HG03064 (cell line): ENCODE measurements at regions not wholly inside any gene's neighbourhood (a gene's known extent, or its start where the extent isn't known, plus 50 kb on each side); places are given as distances from the start of the nearest gene placed in this dataset.
A peak's percentile ranks its signal among the peaks of the same experiment; 100 is the strongest.

Experiments
- ATAC-seq: cut with Tn5 transposase; IDR thresholded peaks from one replicate; pipeline ENCODE4 v1.9.1; 2021; ENCODE audit warnings: low read depth; ENCODE audit not compliant: unreplicated experiment

GRCh38 chr14:53330441-53330840, 177.3 kb upstream of the DDHD1 start:
- no peak for ATAC-seq

DNA sequence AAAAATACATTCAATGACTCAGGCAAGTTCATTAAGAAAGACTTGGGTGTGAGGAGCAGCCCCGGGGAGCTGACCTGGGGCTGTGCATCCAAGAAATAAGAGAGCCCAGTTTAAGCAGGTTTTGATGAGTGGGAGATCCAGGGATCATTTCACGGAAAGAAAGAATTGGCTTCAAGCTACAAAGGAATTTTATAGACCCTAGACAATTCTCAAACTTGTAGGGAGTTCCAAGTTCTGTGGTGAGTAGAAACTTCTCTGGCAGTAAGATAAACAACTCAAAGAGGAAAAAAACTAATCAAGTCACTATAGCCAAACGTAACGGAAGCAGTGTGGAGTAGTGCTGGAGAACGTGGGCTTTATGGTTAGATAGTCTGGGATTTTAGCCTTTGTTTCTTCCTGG, 175.7 kb upstream of the DDHD1 start:
- ATAC-seq: no peak

DNA sequence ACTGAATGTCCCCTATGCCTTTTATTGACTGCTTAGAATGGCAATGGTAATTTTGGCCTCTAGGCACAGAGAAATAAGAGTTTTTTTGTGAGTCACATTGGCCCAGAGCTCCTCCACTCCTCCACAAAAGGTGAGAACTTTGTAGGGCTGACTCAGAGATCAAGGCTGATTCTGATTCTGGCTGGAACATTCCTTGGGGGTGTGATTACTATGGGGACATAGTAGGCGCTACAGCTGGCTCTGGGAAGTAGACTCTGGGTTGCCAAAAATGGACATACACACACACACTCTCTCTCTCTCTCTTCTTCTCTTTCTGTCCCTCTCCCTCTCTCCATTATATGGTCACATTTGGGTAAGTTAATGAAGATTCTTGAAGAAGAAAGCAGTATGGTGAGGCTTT, 174.6 kb upstream of the DDHD1 start:
- no peak for ATAC-seq

DNA sequence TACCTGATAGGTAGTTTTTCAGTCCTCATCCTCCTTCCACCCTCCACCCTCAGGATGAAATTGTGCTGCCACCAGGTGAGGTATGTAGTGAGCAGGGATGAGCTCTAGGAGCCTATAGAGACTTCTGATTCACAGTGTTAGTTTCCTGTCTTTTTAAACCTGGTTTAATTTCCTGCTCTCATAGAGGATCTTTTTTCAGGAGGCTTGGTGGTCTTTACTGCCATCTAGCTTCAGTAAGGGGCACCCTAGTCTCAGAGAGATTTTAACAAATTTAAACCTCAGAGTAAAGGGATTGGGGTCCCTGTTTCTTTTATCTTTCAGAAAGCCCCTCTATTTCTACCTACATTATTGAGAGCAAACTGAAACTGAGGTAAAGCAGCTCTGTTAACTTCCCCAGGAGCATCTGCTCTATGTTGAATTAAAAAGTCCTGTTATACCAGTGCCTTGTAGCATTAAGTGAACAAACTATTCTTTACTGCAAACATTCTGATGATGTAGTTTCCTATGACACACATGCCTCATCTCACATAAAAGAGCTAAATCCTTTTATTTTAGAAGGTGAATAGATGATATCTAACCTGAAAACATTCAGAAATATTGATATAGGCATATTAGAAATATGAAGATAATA, 172.2 kb upstream of the DDHD1 start:
- ATAC-seq: no peak

DNA sequence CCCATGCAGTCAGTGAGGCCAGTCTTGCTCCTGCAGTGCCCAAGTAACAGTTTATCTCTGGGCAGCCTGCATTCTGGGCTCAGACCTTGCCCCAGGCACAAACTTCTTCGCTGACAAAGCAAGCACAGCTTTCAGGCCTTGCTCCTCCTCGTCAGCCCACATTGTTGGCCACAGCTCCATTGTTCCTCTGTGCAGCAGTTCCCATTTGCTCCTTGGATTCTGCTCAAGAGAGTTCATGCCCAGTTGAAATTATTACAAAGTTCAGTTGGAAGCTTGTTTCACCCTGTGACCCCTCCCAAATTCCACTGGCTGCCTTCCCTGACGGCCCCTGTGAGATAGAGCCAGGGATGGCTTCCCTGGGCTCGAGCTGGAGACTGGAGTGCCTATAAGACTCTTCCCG, 163.4 kb upstream of the DDHD1 start:
- no peak for ATAC-seq

GRCh38 chr14:53310412-53310811, 157.3 kb upstream of the DDHD1 start:
- peak; percentile 78 for ATAC-seq

- ATAC-seq: no peak
Observed at GRCh38 chr14:53306911-53307310, 153.8 kb upstream of the DDHD1 start.

DNA sequence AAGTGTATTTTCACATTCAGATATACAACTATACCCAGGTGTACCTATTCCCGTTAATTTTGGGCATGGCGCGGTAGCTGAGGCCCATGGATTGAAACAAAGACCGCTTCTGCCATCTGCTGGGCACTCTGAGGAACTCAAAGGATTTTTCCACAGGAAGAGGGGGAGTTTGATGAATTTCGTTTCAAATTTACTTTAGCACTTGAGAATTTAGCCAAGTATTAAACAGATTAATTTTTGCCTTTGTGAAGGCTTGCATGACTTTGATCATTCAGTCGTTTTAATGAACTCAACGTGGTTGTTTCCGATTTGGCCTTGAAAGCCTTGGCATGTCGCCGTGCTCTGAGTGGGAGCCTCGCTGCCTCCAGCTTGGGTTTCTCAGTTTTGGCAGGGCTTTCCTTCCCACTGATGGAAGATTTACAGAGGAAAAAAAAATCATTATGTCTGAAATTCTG, 153.2 kb upstream of the DDHD1 start:
- ATAC-seq: no peak

DNA sequence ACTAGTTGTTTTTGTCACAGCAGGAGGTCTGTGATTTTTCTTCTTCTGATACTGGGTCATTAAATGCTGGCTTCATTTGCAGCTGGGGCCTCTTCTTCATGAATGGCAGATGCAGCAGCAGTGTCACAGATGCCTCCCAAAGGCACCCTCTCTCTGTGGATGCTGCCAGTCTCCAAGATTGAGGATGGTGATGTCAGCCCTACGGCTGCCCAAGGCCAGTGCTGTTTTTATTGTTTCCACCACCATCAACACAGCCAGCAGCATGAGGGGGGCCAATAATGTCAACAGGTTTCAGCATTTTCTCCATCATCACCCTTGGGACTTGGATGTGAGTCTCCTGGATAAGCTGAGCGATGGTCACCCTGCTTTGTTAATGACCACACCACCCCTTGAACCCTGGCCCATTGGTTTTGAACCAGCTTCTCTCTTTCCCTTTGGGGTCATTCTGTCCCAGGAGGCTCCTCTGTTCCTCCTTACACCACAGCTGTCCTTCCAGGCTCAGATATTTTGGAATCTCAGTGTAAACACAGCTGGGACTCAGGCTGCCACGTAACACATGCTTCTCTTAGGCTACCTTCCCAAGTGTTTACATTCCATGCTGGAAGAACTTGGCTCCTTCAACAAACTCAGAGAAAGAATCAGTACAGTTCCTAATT, 151.7 kb upstream of the DDHD1 start:
- ATAC-seq: no peak

GRCh38 chr14:53295985-53296582, 143.0 kb upstream of the DDHD1 start:
- ATAC-seq: no peak

- ATAC-seq: no peak
Observed at GRCh38 chr14:53295372-53295771, 142.2 kb upstream of the DDHD1 start.

DNA sequence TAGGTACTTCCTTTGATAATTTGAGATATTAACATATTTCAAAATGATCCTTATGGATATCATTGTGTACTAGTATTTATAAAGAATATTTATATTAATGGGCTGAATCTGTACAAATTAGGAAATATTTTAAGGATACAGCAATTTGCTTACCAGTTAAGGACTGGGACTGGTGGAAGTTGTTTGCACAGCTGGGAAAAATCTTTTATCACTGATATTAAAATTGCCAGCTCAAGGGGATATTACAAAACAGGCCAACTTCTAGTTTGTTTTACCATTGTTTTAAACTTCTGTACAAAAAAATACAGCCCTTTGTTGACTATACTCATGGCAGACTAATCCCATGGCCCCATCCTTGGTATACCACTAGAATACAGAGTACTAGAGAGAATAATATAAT, 133.2 kb upstream of the DDHD1 start:
- no peak for ATAC-seq

DNA sequence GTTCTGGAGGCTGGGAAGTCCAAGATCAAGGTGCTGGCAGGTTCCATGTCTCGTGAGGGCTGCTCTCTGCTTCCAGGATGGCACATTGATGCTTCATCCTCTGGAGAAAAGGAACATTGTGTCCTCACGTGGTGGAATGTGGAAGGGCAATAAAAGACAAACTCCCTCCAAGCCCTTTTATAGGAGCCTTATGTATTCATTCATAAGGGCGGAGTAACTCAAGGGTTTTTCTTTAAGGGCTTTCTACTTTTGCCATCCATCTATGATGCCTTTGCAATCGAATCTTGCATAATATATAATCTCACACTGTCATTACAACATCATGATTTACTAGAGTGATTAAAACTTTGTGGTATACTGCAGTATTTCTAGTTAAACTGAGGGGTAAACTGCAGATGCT, 132.7 kb upstream of the DDHD1 start:
- ATAC-seq: no peak

DNA sequence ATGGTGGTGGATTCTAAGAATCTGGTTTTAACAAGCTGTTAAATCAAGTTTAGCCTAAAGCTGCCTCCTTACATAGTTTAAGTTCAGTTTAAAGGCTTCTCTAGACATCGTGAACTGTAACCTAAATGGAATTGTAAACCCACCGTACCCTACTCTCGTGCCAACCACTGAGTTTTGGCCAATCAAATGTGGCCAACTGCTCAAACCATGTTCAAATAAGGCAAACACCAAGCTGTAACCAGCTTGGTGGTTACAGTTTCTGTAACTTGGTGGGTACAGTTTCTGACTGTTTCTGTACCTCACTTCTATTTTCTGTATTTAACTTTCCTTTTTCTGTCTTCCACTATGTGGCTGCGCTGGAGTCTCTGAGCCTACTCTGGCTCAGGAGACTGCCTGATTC, 131.9 kb upstream of the DDHD1 start:
- no peak for ATAC-seq

DNA sequence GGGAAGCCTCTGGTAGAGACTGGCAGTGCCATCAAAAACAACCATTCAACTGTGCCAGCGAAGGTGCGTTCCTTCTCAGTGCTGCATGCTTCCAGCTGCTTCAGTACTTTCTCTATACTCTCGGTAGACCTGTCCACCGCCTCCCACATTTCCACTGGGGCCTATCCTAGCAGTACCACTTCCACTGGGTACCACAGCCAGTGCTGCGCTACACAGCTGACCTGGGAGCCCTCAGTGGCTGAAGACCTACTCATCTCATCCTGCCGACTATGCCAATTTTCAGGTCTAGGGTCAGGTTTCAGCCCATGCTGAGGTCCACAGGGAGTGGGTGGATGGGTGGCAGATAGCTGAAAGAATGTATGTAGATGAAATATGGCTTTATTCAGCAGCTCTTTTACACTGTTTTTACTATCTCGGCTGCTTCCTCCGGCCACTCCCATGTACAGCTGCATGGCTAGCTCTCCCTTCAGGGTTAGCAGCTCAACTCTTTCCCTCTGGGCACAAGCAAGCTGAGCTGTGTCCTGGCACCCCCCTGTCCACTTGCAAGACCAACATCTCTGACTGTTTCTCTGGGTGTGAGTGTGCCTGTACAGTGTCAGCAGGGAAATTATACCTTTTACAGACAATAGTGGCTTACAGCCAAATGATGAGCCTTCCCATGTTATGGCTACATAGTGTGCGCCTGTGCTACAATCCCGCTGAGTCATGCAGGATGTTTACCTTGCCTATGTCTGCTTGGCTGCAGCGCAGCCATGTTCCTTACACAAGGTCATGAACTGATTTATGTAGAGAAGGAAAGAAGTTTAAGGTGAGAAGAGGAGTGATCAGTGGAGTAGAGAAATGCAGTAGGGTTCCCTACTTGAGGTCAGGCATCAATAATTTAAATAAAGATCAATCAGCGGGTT, 125.7 kb upstream of the DDHD1 start:
- no peak for ATAC-seq

DNA sequence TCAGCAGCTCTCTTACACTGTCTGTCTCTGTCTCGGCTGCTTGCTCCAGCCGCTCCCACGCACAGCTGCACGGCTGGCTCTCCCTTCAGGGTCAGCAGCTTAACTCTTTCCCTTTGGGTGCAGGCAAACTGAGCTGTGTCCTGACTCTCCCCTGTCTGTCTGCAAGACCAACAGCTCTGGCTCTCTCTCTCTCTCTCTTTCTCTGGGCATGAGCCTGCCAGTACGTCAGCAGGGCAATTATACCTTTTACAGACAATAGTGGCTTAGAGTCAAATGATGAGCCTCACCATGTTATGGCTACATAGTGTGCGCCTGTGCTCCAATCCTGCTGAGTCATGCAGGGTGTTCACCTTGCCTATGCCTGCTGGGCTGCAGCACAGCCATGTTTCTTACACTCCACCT, 120.5 kb upstream of the DDHD1 start:
- no peak for ATAC-seq

GRCh38 chr14:53265025-53265424, 111.9 kb upstream of the DDHD1 start:
- no peak for ATAC-seq

DNA sequence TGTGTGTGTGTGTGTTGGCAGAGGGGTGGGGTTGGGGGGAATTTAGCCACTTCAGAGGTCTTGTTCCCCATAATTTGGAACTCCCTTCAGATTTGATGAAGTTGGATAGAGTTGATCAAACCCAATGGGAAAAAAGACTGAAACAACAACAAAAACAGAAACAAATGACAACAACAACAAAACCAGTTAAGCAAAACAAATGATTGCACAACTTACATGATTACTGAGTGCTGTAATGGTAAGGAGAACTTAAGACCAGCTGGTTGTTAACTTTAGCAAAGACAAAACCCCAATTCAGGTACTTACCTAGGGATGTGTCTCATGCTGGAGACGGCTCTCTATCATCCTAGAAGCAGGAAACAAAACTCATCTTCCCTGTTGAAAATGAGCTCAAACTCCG, 107.8 kb upstream of the DDHD1 start:
- ATAC-seq: no peak

DNA sequence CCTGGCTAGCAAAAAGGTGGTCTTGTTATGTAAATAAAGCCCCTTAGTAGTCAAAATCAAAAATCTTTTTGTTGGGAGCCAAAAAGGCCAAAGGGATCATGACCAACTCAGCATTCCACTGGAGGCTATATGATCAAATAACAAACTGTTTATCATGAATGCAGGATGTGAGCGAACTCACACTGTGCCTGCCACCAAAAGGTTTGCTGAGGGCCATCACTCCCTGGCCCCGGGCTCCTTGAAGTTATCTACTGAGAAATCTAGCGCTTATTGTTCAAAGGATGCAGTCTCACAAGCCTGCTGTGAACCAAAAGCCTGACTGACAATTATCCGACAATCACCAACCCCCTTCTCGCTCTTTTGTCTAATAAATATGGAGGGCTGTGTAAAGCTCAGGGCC, 107.2 kb upstream of the DDHD1 start:
- no peak for ATAC-seq

DNA sequence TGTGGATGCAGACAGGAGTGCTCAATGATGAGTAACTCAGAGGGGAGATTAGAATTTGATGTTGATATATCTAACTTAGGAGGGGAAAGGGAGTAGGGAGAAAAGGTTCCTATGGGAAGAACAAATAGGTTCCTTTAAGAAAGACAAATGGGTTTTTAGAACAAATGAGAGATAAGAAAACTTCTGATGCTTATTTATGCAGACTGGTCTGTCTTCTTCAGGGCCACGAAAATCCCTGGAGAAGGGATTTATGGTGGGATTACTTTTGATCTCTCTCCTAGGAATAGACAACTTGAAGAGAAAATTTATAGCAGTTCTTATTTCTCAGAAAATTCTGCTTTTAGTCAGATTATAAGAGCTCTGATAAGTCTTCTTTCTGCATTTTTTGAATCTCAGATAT, 99.0 kb upstream of the DDHD1 start:
- ATAC-seq: no peak

- no peak for ATAC-seq
Observed at GRCh38 chr14:53249059-53249458, 95.9 kb upstream of the DDHD1 start.
